A549 (cell line): ENCODE measurements at regions not wholly inside any gene's neighbourhood (a gene's known extent, or its start where the extent isn't known, plus 50 kb on each side); places are given as distances from the start of the nearest gene placed in this dataset.

ENCODE experiments used
- ATAC-seq, 2 experiments: fragments of 200-7000 bp in 1 of 2; fragments of >200 bp in 1 of 2; cut with Nextera tagmentation in 1 of 2; cut with Tn5 transposase in 1 of 2; 3 replicates each; pipeline versions ENCODE4 v1.8.0 to v1.9.1; 2018 to 2020; ENCODE audit warnings: mild to moderate bottlenecking in 1 of 2, moderate library complexity in 1 of 2
- CTCF ChIA-PET: fragments of 300-600 bp; sonication (Branson Sonifier 250); formaldehyde crosslinking; extraction: SDS; loops from one replicate; lab custom pipeline; 2021; ENCODE audit warnings: antibody characterized with exemption, inconsistent platforms; lab: Yijun Ruan, JAX
- POLR2A ChIA-PET: fragments of 350-600 bp; formaldehyde crosslinking; extraction: SDS; loops from one replicate; lab custom pipeline; 2021; ENCODE audit warnings: antibody characterized with exemption, inconsistent platforms; lab: Yijun Ruan, JAX
- DNase-seq, 2 experiments: peaks; one replicate each; pipeline versions ENCODE4 v3.0.0 to v3.0.0-alpha.2; 2011 to 2016; ENCODE audit warnings: low read depth in 1 of 2, low spot score in 1 of 2
- FAIRE-seq: peaks from 2 replicates; lab custom pipeline; 2011; peaks lifted over from hg19 to GRCh38; lab: Jason Lieb, UNC
- H3K27ac ChIP-seq, 2 experiments: fragments of >200 bp; sonication (Bioruptor Twin); formaldehyde crosslinking; 3 replicates each; pipeline ENCODE4 v1.5.1; 2016 to 2017
- H3K4me1 ChIP-seq: fragments of >200 bp; sonication (Bioruptor Twin); formaldehyde crosslinking; 3 replicates; pipeline ENCODE4 v1.6.1; 2016
- H3K4me2 ChIP-seq: fragments of >200 bp; sonication (Bioruptor Twin); formaldehyde crosslinking; 3 replicates; pipeline ENCODE4 v1.6.1; 2016
- H3K4me3 ChIP-seq: fragments of >200 bp; sonication (Bioruptor Twin); formaldehyde crosslinking; 3 replicates; pipeline ENCODE4 v1.5.1; 2016
- H3K9me3 ChIP-seq: fragments of >200 bp; sonication (Bioruptor Twin); formaldehyde crosslinking; 3 replicates; pipeline ENCODE4 v1.6.1; 2016
- CBX8 ChIP-seq: fragments of 200-600 bp; sonication (generic); IDR thresholded peaks from 2 replicates; pipeline ENCODE4 v1.6.1; 2016
- CEBPB ChIP-seq, 2 experiments: fragments of >200 bp in 1 of 2; sonication (Bioruptor Twin) in 1 of 2; formaldehyde crosslinking in 1 of 2; IDR thresholded peaks; 2 replicates each; pipeline ENCODE4 v1.6.1; 2012 to 2016
- EHF ChIP-seq: fragments of 250-450 bp; sonication (Bioruptor Pico); IDR thresholded peaks from 2 replicates; pipeline ENCODE4 v1.5.0; 2020; ENCODE audit warnings: mild to moderate bottlenecking
- EHMT2 ChIP-seq: fragments of 200-600 bp; sonication (generic); IDR thresholded peaks from 2 replicates; pipeline ENCODE4 v1.6.1; 2016; ENCODE audit warnings: antibody characterized with exemption, low read depth, mild to moderate bottlenecking, moderate library complexity
- EP300 ChIP-seq, 2 experiments: fragments of >200 bp; sonication (Bioruptor Twin); formaldehyde crosslinking; IDR thresholded peaks; 2 replicates in 1 of 2; 3 replicates in 1 of 2; pipeline ENCODE4 v1.6.1; 2016 to 2017
- ESRRA ChIP-seq: fragments of 150-350 bp; IDR thresholded peaks from 2 replicates; pipeline ENCODE4 v1.6.1; 2014; ENCODE audit warnings: mild to moderate bottlenecking, low read length, borderline replicate concordance
- FOSL2 ChIP-seq, 2 experiments: fragments of 450-650 bp in 1 of 2; fragments of >200 bp in 1 of 2; sonication (Bioruptor Twin) in 1 of 2; formaldehyde crosslinking; IDR thresholded peaks; 2 replicates each; pipeline versions ENCODE4 v1.5.0 to v1.6.1; 2016 to 2020; ENCODE audit warnings: mild to moderate bottlenecking in 1 of 2, moderate library complexity in 1 of 2
- HOXA7 ChIP-seq: fragments of 250-450 bp; sonication (Bioruptor Pico); IDR thresholded peaks from 2 replicates; pipeline ENCODE4 v1.5.0; 2020; ENCODE audit warnings: mild to moderate bottlenecking, moderate library complexity
- HOXB13 ChIP-seq: fragments of 250-450 bp; sonication (Bioruptor Pico); IDR thresholded peaks from 2 replicates; pipeline ENCODE4 v1.5.0; 2020; ENCODE audit warnings: low read depth, mild to moderate bottlenecking, moderate library complexity
- MAZ ChIP-seq: fragments of 150-350 bp; IDR thresholded peaks from 2 replicates; pipeline ENCODE4 v1.6.1; 2014; ENCODE audit warnings: antibody characterized with exemption, low read depth, low read length, borderline replicate concordance
- NFE2L2 ChIP-seq: fragments of 150-350 bp; conservative IDR thresholded peaks from 2 replicates; pipeline ENCODE4 v1.6.1; 2014; ENCODE audit warnings: low read length
- NPAS2 ChIP-seq: fragments of 250-450 bp; sonication (Bioruptor Pico); IDR thresholded peaks from 2 replicates; pipeline ENCODE4 v1.8.0; 2022; ENCODE audit warnings: mild to moderate bottlenecking, moderate library complexity, borderline replicate concordance
- POLR2AphosphoS2 ChIP-seq: conservative IDR thresholded peaks from 2 replicates; pipeline ENCODE4 v1.6.1; 2012; ENCODE audit warnings: low read length, improper control_type of control experiment, inconsistent platforms
- RAD21 ChIP-seq, 2 experiments: fragments of >200 bp in 1 of 2; sonication (Bioruptor Twin) in 1 of 2; formaldehyde crosslinking in 1 of 2; IDR thresholded peaks in 1 of 2; conservative IDR thresholded peaks in 1 of 2; 2 replicates in 1 of 2; 3 replicates in 1 of 2; pipeline ENCODE4 v1.6.1; 2012 to 2018; ENCODE audit warnings: inconsistent platforms in 1 of 2
- SREBF2 ChIP-seq: fragments of 450-650 bp; IDR thresholded peaks from 2 replicates; pipeline ENCODE4 v1.6.1; 2014; ENCODE audit warnings: mild to moderate bottlenecking, moderate library complexity
- ZC3H11A ChIP-seq: fragments of 450-650 bp; IDR thresholded peaks from 2 replicates; pipeline ENCODE4 v1.6.1; 2014; ENCODE audit warnings: antibody characterized with exemption, mild to moderate bottlenecking
- ZSCAN20 ChIP-seq: fragments of 250-450 bp; sonication (Bioruptor Pico); IDR thresholded peaks from 2 replicates; pipeline ENCODE4 v1.8.0; 2022; ENCODE audit warnings: mild to moderate bottlenecking, moderate library complexity
- WGBS: methylation state at CpG from one replicate; pipeline ENCODE4 v1.1.6; 2017; ENCODE audit errors: missing lambda C conversion rate; 5-methylcytosine and 5-hydroxymethylcytosine counted together
- TF ChIP-seq, protein P1 (sequence below): fragments of 200-600 bp; sonication (generic); IDR thresholded peaks from 2 replicates; pipeline ENCODE4 v1.6.1; 2016; ENCODE audit warnings: antibody characterized with exemption, mild to moderate bottlenecking, moderate library complexity
- TF ChIP-seq, protein P2 (sequence below): fragments of 250-450 bp; sonication (Bioruptor Pico); IDR thresholded peaks from 2 replicates; pipeline ENCODE4 v1.5.0; 2021; ENCODE audit warnings: mild to moderate bottlenecking, moderate library complexity, borderline replicate concordance

DNA sequence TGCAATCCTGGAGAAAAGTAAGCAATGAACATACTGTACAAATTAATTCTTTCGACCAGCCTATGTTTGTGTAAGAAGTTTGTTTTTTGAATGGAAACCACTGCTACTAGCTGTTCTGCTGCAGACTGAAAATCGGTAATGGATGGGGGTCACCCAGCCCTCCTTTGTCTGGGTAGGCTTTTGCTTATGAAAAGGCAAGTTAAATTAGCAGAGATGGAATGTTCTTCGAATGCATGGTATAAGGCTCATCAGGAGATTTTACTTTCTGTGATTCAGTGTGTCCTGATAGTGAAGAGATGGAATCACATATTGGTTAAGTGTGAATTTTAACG is 53.8 kb downstream of the EEF1B2 start (continued):
- TF ChIP-seq NPAS2 (CRISPR knock-in tag): no peak
- TF ChIP-seq, all 56 proteins: peak for 0

DNA sequence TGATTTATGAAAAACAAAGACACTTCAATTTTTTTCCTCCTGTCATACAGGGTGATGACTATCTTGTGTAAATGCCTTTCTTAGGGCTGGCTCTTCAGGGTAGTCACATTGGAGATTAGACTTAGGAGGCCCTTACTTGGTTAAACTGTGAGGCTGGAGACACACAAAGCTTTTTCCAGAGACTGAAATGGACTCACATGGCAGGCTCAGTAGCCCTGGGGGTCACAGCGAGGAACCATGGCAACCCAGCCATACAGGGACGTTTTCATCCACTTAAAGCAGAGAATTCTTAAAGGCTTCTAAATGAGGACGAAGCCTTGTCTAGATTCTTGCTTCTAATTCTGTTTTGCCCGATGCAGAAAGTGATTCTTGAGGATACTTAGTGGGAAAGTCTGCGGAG is 57.3 kb upstream of the ZDBF2 start:
- Histone ChIP-seq H3K4me2 (peak overlapping the region; percentile 21; the same call in 1 of the 3 replicates), H3K9me3 (peaks cover 8% of the 10 kb centered on the region; the same call in 2 of the 3 replicates), H3K27ac (no peak overlapping the region), H3K4me3 (no peak overlapping the region), H3K4me1 (peaks cover 8% of the 10 kb centered on the region; the same call in 2 of the 3 replicates)
- CTCF ChIA-PET: interaction anchor here (1.0 kb wide), 1 partner anchor 221 kb away, joined by 3 read pairs; no protein-coding TSS in a partner anchor
- ATAC-seq (0 out of 6 replicates have a peak, but pooled peaks of 1 of the 2 experiments have one; percentile 30), FAIRE-seq (no peak), DNase-seq (no peak)
- 21% methylated on average over 5 of the region's 5 CpGs for WGBS
- POLR2A ChIA-PET: no interaction called here
- TF ChIP-seq CEBPB (IDR thresholded peaks at IDR 0.05) (no peak), HOXB13 (no peak), SREBF2 (no peak), RAD21 (conservative IDR thresholded peaks at IDR 0.05 in 1 of 2, IDR thresholded peaks at IDR 0.05 in 1 of 2) (no peak), FOSL2 (IDR thresholded peaks at IDR 0.05) (no peak), FOSL2 (CRISPR knock-in tag; IDR thresholded peaks at IDR 0.05) (no peak), MAZ (no peak), ZSCAN20 (no peak), ESRRA (no peak)
- TF ChIP-seq, protein P1, sequence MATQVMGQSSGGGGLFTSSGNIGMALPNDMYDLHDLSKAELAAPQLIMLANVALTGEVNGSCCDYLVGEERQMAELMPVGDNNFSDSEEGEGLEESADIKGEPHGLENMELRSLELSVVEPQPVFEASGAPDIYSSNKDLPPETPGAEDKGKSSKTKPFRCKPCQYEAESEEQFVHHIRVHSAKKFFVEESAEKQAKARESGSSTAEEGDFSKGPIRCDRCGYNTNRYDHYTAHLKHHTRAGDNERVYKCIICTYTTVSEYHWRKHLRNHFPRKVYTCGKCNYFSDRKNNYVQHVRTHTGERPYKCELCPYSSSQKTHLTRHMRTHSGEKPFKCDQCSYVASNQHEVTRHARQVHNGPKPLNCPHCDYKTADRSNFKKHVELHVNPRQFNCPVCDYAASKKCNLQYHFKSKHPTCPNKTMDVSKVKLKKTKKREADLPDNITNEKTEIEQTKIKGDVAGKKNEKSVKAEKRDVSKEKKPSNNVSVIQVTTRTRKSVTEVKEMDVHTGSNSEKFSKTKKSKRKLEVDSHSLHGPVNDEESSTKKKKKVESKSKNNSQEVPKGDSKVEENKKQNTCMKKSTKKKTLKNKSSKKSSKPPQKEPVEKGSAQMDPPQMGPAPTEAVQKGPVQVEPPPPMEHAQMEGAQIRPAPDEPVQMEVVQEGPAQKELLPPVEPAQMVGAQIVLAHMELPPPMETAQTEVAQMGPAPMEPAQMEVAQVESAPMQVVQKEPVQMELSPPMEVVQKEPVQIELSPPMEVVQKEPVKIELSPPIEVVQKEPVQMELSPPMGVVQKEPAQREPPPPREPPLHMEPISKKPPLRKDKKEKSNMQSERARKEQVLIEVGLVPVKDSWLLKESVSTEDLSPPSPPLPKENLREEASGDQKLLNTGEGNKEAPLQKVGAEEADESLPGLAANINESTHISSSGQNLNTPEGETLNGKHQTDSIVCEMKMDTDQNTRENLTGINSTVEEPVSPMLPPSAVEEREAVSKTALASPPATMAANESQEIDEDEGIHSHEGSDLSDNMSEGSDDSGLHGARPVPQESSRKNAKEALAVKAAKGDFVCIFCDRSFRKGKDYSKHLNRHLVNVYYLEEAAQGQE: no peak

DNA sequence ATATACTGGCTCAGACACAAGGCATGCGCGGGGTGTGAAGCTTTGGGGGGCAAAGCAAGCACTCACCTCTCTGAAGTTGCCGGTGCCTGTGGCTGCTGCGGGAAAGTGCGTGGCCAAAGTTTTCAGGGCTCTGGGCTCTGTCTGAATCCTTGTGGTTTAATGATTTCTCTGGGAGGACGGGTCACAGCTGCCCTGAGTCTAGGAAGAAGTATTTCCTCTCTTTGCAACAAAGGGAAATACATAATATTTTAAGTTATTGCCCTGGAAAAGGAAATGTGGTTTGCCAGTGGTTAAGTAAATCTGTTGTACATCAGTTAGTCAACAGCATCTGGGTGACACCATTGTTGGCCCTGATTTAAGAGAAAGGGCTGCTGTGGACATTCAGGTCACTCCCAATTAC is 56.7 kb upstream of the ZDBF2 start:
- no peak overlapping the region for H3K27ac ChIP-seq

DNA sequence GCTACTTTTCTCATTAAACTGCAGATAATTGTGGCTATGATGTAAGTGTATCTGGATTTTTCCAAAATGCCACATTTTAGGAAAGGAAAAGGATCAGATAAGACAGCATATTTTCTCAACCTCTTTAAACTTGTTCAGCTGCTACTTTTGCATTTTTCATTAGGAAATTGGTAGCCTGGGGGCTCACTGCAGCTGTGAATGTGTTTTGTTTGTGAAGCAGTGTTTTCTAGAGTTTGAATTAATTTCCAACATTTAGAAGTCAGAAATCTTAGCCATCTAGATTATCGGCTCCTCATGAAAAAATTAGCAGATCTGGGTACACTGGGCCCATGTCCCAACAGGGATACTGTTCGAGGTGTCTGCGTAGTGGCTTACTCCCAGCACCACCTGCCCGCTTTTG is 56.3 kb upstream of the ZDBF2 start:
- no peak for TF ChIP-seq CEBPB (IDR thresholded peaks at IDR 0.05)
- no peak for TF ChIP-seq CBX8
- no peak for TF ChIP-seq EHF (CRISPR knock-in tag)
- no peak for FAIRE-seq
- no peak for ATAC-seq
- H3K4me1 ChIP-seq: peaks cover 6% of the 10 kb centered on the region; the same call in 1 of the 3 replicates
- WGBS: 83% methylated on average over 4 of the region's 4 CpGs
- H3K9me3 ChIP-seq: peaks cover 8% of the 10 kb centered on the region; the same call in 2 of the 3 replicates
- no peak for DNase-seq
- H3K4me2 ChIP-seq: no peak overlapping the region
- no peak overlapping the region for H3K27ac ChIP-seq
- POLR2A ChIA-PET: no interaction called here
- CTCF ChIA-PET: interaction anchor here (1.1 to 1.3 kb wide), 2 partner anchors 28 to 31 kb away, joined by 3 to 4 read pairs; no protein-coding TSS in a partner anchor
- no peak overlapping the region for H3K4me3 ChIP-seq

More for the DNA sequence above, 56.7 kb upstream of the ZDBF2 start:
- FAIRE-seq (no peak), ATAC-seq (0 out of 6 replicates have a peak, but pooled peaks of 1 of the 2 experiments have one; percentile 33), DNase-seq (no peak)
- H3K4me1 ChIP-seq: peaks cover 6% of the 10 kb centered on the region; the same call in 1 of the 3 replicates
- no peak overlapping the region for H3K4me3 ChIP-seq
- no peak for TF ChIP-seq EP300 (IDR thresholded peaks at IDR 0.05)
- no peak for TF ChIP-seq HOXA7 (CRISPR knock-in tag)
- no peak for TF ChIP-seq NFE2L2
- TF ChIP-seq POLR2AphosphoS2: no peak
- TF ChIP-seq, protein P2, sequence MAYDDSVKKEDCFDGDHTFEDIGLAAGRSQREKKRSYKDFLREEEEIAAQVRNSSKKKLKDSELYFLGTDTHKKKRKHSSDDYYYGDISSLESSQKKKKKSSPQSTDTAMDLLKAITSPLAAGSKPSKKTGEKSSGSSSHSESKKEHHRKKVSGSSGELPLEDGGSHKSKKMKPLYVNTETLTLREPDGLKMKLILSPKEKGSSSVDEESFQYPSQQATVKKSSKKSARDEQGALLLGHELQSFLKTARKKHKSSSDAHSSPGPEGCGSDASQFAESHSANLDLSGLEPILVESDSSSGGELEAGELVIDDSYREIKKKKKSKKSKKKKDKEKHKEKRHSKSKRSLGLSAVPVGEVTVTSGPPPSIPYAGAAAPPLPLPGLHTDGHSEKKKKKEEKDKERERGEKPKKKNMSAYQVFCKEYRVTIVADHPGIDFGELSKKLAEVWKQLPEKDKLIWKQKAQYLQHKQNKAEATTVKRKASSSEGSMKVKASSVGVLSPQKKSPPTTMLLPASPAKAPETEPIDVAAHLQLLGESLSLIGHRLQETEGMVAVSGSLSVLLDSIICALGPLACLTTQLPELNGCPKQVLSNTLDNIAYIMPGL (CRISPR knock-in tag): no peak
- no peak for TF ChIP-seq ZC3H11A
- TF ChIP-seq EHMT2: no peak
- peak overlapping the region; percentile 21; the same call in 1 of the 3 replicates for H3K4me2 ChIP-seq
- H3K9me3 ChIP-seq: peaks cover 8% of the 10 kb centered on the region; the same call in 2 of the 3 replicates
- WGBS: 27% methylated on average over 6 of the region's 6 CpGs
- ChIA-PET POLR2A (no interaction called here), CTCF (interaction anchor here (1.0 to 1.3 kb wide), 2 partner anchors 29 to 220 kb away, joined by 3 to 4 read pairs; no protein-coding TSS in a partner anchor)
